NCI-H460 (cell line): ENCODE measurements at regions not wholly inside any gene's neighbourhood (a gene's known extent, or its start where the extent isn't known, plus 50 kb on each side); places are given as distances from the start of the nearest gene placed in this dataset.
"Not testable (repeated sequence)": the region's sequence is repeated elsewhere in the genome, so short reads cannot be mapped to it uniquely, and the experiment has no call there.

Source experiments
- DNase-seq: peaks from one replicate; pipeline ENCODE4 v3.0.0-alpha.2; 2016; ENCODE audit warnings: low read depth; ENCODE audit errors: extremely low read depth

- DNase-seq = no peak
Measured at GRCh38 chr3:153023896-153024295, 138.1 kb upstream of the RAP2B start.

- peak; percentile 34 for DNase-seq
Measured at GRCh38 chr3:153026026-153026425, 136.0 kb upstream of the RAP2B start.

- no peak for DNase-seq
Measured at GRCh38 chr3:153028381-153028780, 133.6 kb upstream of the RAP2B start.

GRCh38 chr3:153029350-153029749 is 132.7 kb upstream of the RAP2B start:
- DNase-seq = no peak

GRCh38 chr3:153032891-153033290 is 129.1 kb upstream of the RAP2B start:
- DNase-seq = no peak

GRCh38 chr3:153036846-153037245 is 125.2 kb upstream of the RAP2B start:
- no peak for DNase-seq

- no peak for DNase-seq
Measured at GRCh38 chr3:153038367-153038766, 123.7 kb upstream of the RAP2B start.

GRCh38 chr3:153038779-153039178 is 123.2 kb upstream of the RAP2B start:
- no peak for DNase-seq

- no peak for DNase-seq
Measured at GRCh38 chr3:153041181-153041580, 120.8 kb upstream of the RAP2B start.

GRCh38 chr3:153042088-153042487 is 119.9 kb upstream of the RAP2B start:
- no peak for DNase-seq

GRCh38 chr3:153043729-153044328 is 118.2 kb upstream of the RAP2B start:
- DNase-seq = no peak

GRCh38 chr3:153045150-153045549 is 116.9 kb upstream of the RAP2B start:
- no peak for DNase-seq

- DNase-seq = no peak
Measured at GRCh38 chr3:153050978-153051377, 111.0 kb upstream of the RAP2B start.

GRCh38 chr3:153051427-153052095 is 110.5 kb upstream of the RAP2B start:
- DNase-seq = peak; percentile 30

- peak; percentile 23 for DNase-seq
Measured at GRCh38 chr3:153052096-153052460, 109.9 kb upstream of the RAP2B start.

GRCh38 chr3:153055217-153055616 is 106.8 kb upstream of the RAP2B start:
- no peak for DNase-seq

- DNase-seq = no peak
Measured at GRCh38 chr3:153055779-153056178, 106.2 kb upstream of the RAP2B start.

- DNase-seq = not testable (repeated sequence)
Measured at GRCh38 chr3:153058031-153058688, 103.9 kb upstream of the RAP2B start.

GRCh38 chr3:153060346-153060745 is 101.7 kb upstream of the RAP2B start:
- DNase-seq = no peak

- no peak for DNase-seq
Measured at GRCh38 chr3:153061938-153062528, 100.0 kb upstream of the RAP2B start.

GRCh38 chr3:153063337-153063736 is 98.7 kb upstream of the RAP2B start:
- no peak for DNase-seq

- DNase-seq = no peak
Measured at GRCh38 chr3:153066983-153067382, 95.0 kb upstream of the RAP2B start.
